ENCODE measurements at regions not wholly inside any gene's neighbourhood (a gene's known extent, or its start where the extent isn't known, plus 50 kb on each side); places are given as distances from the start of the nearest gene placed in this dataset.

DNA sequence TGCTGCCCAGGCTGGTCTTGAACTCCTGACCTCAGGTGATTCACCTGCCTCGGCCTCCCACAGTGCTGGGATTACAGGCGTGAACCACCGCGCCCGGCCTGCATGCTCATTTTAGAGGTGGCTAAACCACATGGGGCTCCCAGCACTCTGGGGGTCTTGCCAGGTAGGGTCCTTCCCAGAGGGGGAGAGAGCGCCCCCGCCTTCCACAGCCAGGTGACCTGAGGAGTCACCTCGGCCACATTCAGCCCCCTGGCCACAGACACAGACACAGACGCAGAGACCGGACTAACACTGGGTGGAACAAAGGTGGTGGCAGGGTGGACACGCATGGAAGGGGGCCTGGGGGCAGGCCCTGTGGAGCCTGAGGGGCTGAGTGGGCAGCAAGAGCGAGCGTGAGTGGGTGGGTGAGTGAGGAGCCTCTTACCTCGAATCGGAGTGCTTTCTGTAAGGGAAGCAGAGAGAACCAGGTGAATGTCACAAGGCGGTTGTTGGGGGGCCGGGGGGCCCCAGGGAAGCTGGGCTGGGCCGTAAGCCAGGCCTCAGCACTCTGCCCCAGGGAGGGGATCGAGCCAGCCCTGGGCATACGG, 80.1 kb downstream of the PTPRS start:
- H3K27me3 Mint-ChIP-seq (ENCODE audit: low read depth, unreplicated experiment), result no peaks in the 10 kb centered on the region
- H4K20me1 ChIP-seq (ENCODE audit: insufficient read depth, low read length), result no peaks in the 10 kb centered on the region
- H3K27ac ChIP-seq (ENCODE audit: low read depth, low read length), result no peak overlapping the region
- H3K9ac ChIP-seq (ENCODE audit: low read length), result no peak overlapping the region
- H2AFZ ChIP-seq (ENCODE audit: low read depth, low read length), result no peak overlapping the region
- H3K79me2 ChIP-seq (ENCODE audit: insufficient read depth, low read length), result no peaks in the 10 kb centered on the region
- H3K36me3 ChIP-seq (ENCODE audit: insufficient read depth, low read length), result peaks cover 2% of the 10 kb centered on the region
- H3K4me3 Mint-ChIP-seq (ENCODE audit: unreplicated experiment), result no peak overlapping the region
- H3K36me3 Mint-ChIP-seq (ENCODE audit: low read depth, unreplicated experiment), result peaks cover 36% of the 10 kb centered on the region
- no peak overlapping the region for H3K27ac Mint-ChIP-seq (ENCODE audit: unreplicated experiment)
- no peaks in the 10 kb centered on the region for H3K27me3 ChIP-seq (ENCODE audit: insufficient read depth, low read length)
- H3K4me3 ChIP-seq (ENCODE audit: insufficient read depth, low read depth, low read length), result no peak overlapping the region
- no peaks in the 10 kb centered on the region for H3K9me3 ChIP-seq (ENCODE audit: insufficient read depth, low read depth, low read length)
- DNase-seq (ENCODE audit: low read depth), result no peak
- H3K4me1 Mint-ChIP-seq (ENCODE audit: low read depth, unreplicated experiment), result peaks cover 10% of the 10 kb centered on the region
- TF ChIP-seq EZH2 (IDR thresholded peaks at IDR 0.05; ENCODE audit: insufficient read depth, low read length), result no peak
- TF ChIP-seq, protein P1, sequence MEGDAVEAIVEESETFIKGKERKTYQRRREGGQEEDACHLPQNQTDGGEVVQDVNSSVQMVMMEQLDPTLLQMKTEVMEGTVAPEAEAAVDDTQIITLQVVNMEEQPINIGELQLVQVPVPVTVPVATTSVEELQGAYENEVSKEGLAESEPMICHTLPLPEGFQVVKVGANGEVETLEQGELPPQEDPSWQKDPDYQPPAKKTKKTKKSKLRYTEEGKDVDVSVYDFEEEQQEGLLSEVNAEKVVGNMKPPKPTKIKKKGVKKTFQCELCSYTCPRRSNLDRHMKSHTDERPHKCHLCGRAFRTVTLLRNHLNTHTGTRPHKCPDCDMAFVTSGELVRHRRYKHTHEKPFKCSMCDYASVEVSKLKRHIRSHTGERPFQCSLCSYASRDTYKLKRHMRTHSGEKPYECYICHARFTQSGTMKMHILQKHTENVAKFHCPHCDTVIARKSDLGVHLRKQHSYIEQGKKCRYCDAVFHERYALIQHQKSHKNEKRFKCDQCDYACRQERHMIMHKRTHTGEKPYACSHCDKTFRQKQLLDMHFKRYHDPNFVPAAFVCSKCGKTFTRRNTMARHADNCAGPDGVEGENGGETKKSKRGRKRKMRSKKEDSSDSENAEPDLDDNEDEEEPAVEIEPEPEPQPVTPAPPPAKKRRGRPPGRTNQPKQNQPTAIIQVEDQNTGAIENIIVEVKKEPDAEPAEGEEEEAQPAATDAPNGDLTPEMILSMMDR (IDR thresholded peaks at IDR 0.05; ENCODE audit: insufficient read depth, low read depth, low read length), result no peak
- FAIRE-seq, result no peak
- H3K4me2 ChIP-seq (ENCODE audit: low read length), result no peak overlapping the region
- H3K9me3 Mint-ChIP-seq (ENCODE audit: unreplicated experiment), result peaks cover 3% of the 10 kb centered on the region
- H3K4me1 ChIP-seq (ENCODE audit: insufficient read depth, low read length), result no peaks in the 10 kb centered on the region

DNA sequence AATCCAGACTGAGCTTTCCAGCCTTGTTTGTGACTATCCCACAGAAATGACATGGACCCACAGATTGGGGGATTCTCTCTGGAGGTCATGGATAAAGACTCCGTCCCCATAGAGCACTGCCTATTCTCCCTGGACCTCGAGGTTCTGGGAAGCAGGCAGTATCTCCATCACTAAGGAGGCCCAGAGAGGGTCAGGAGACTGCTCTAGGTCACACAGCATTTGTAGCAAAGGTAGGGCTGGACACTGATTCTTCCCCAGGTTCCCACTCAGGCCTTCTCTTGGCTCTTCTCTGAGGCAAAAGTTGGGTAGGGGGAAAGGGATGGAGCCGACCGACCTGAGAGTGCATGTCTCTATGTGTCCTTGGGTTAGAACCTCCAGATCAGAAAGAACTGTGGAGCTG, 80.9 kb downstream of the PTPRS start:
- Histone ChIP-seq H3K79me2 (ENCODE audit: insufficient read depth, low read length) (no peaks in the 10 kb centered on the region), H3K4me2 (ENCODE audit: low read length) (no peak overlapping the region), H3K9ac (ENCODE audit: low read length) (no peak overlapping the region), H3K36me3 (ENCODE audit: insufficient read depth, low read length) (peaks cover 4% of the 10 kb centered on the region), H3K9me3 (ENCODE audit: insufficient read depth, low read depth, low read length) (peaks cover 5% of the 10 kb centered on the region), H2AFZ (ENCODE audit: low read depth, low read length) (no peak overlapping the region), H3K4me3 (ENCODE audit: insufficient read depth, low read depth, low read length) (no peak overlapping the region), H3K4me1 (ENCODE audit: insufficient read depth, low read length) (no peaks in the 10 kb centered on the region), H3K27ac (ENCODE audit: low read depth, low read length) (no peak overlapping the region), H3K27me3 (ENCODE audit: insufficient read depth, low read length) (no peaks in the 10 kb centered on the region), H4K20me1 (ENCODE audit: insufficient read depth, low read length) (no peaks in the 10 kb centered on the region)
- peaks cover 41% of the 10 kb centered on the region for H3K36me3 Mint-ChIP-seq (ENCODE audit: low read depth, unreplicated experiment)
- H3K4me1 Mint-ChIP-seq (ENCODE audit: low read depth, unreplicated experiment), result peaks cover 8% of the 10 kb centered on the region
- no peak overlapping the region for H3K27ac Mint-ChIP-seq (ENCODE audit: unreplicated experiment)
- H3K9me3 Mint-ChIP-seq (ENCODE audit: unreplicated experiment), result peaks cover 7% of the 10 kb centered on the region
- no peak for TF ChIP-seq EZH2 (IDR thresholded peaks at IDR 0.05; ENCODE audit: insufficient read depth, low read length)
- TF ChIP-seq, protein P1 (IDR thresholded peaks at IDR 0.05; ENCODE audit: insufficient read depth, low read depth, low read length), result no peak
- DNase-seq (ENCODE audit: low read depth), result no peak
- no peak for FAIRE-seq
- no peak overlapping the region for H3K4me3 Mint-ChIP-seq (ENCODE audit: unreplicated experiment)
- H3K27me3 Mint-ChIP-seq (ENCODE audit: low read depth, unreplicated experiment), result no peaks in the 10 kb centered on the region

Measured in astrocyte (in vitro differentiated cells and primary cell).